SK-N-MC (cell line): ENCODE measurements at regions not wholly inside any gene's neighbourhood (a gene's known extent, or its start where the extent isn't known, plus 50 kb on each side); places are given as distances from the start of the nearest gene placed in this dataset.

ENCODE experiments used
- EZH2 ChIP-seq: fragments of 200-600 bp; sonication (generic); IDR thresholded peaks from one replicate; pipeline ENCODE4 v1.6.1; 2017; ENCODE audit warnings: antibody characterized with exemption
- FOXP2 ChIP-seq: optimal IDR thresholded peaks from 2 replicates; pipeline ENCODE3; 2011; ENCODE audit warnings: mild to moderate bottlenecking, moderate library complexity; ENCODE audit not compliant: insufficient read depth; ENCODE audit errors: extremely low read length, control extremely low read depth
- POLR2AphosphoS5 ChIP-seq: IDR thresholded peaks from 2 replicates; pipeline ENCODE4 v1.6.1; 2012; ENCODE audit warnings: mild to moderate bottlenecking, low read depth, low read length, borderline replicate concordance

GRCh38 chr2:121133551-121134319 is 151.3 kb downstream of the TFCP2L1 start:
- TF ChIP-seq POLR2AphosphoS5 (no peak), EZH2 (no peak), FOXP2 (no peak)
